Kidney (tissue), 13 donors: ENCODE measurements at regions not wholly inside any gene's neighbourhood (a gene's known extent, or its start where the extent isn't known, plus 50 kb on each side); places are given as distances from the start of the nearest gene placed in this dataset.

ENCODE experiments used
- DNase-seq, 5 donors: peaks; one replicate each; pipeline ENCODE4 v3.0.0-alpha.2; 2013 to 2020
- FAIRE-seq: peaks from 2 replicates; lab custom pipeline; 2012; peaks lifted over from hg19 to GRCh38; lab: Jason Lieb, UNC
- H3K27ac ChIP-seq, 2 donors: one replicate each; pipeline ENCODE4 v1.7.0; 2013; ENCODE audit warnings: low read depth in 2 of 2, low read length in 2 of 2, inconsistent platforms in 1 of 2
- H3K27me3 ChIP-seq: one replicate; pipeline ENCODE4 v1.7.1; 2013; ENCODE audit warnings: low read length, inconsistent platforms; ENCODE audit not compliant: control insufficient read depth, insufficient read depth
- H3K36me3 ChIP-seq, 3 donors: one replicate each; pipeline versions ENCODE4 v1.7.0 to v1.7.1; 2013; ENCODE audit warnings: low read length in 3 of 3, control low read depth in 1 of 3, inconsistent platforms in 1 of 3; ENCODE audit not compliant: insufficient read depth in 3 of 3, control insufficient read depth in 2 of 3
- H3K4me1 ChIP-seq, 3 donors: one replicate each; pipeline versions ENCODE4 v1.7.0 to v1.7.1; 2013; ENCODE audit warnings: low read length in 3 of 3, inconsistent platforms in 1 of 3, low read depth in 1 of 3; ENCODE audit not compliant: control insufficient read depth in 2 of 3, insufficient read depth in 2 of 3
- H3K4me3 ChIP-seq, 3 donors: one replicate each; pipeline versions ENCODE4 v1.7.0 to v1.8.1; 2013; ENCODE audit warnings: low read length in 3 of 3, control low read depth in 1 of 3, inconsistent platforms in 1 of 3
- H3K9ac ChIP-seq, 3 donors: one replicate each; pipeline versions ENCODE4 v1.7.0 to v1.7.1; 2013; ENCODE audit warnings: low read length in 3 of 3, control low read depth in 1 of 3, inconsistent platforms in 1 of 3
- H3K9me3 ChIP-seq, 3 donors: one replicate each; pipeline versions ENCODE4 v1.7.0 to v1.7.1; 2013; ENCODE audit warnings: low read length in 3 of 3, control low read depth in 1 of 3, inconsistent platforms in 1 of 3; ENCODE audit not compliant: control insufficient read depth in 2 of 3, insufficient read depth in 1 of 3
- CTCF ChIP-seq: IDR thresholded peaks from 3 replicates; pipeline ENCODE4 v1.5.1; 2012; ENCODE audit warnings: mild to moderate bottlenecking, moderate library complexity, borderline replicate concordance; ENCODE audit not compliant: insufficient read depth; ENCODE audit errors: extremely low read depth
- intact Hi-C: fragments of 100-400 bp; cut with DNase I; formaldehyde crosslinking; loops from one replicate; pipeline ENCODE4 v1.11.1; 2022
- donor health status: control.
- donor health status: control.
- donor health status: control.
- donor health status: control.
- donor health status: control.
- donor health status: DM: yes; HTN: yes; CAD: no.
- donor health status: Normal renal cell carcinoma (clear cell type).

- H3K27ac ChIP-seq = no peak overlapping the region
- no peak overlapping the region for H3K4me3 ChIP-seq
- no peaks in the 10 kb centered on the region for H3K9me3 ChIP-seq
- H3K27me3 ChIP-seq = no peaks in the 10 kb centered on the region
- FAIRE-seq (no peak), DNase-seq (no peak)
- H3K4me1 ChIP-seq = no peaks in the 10 kb centered on the region
- intact Hi-C loops = no loop called here
- no peak overlapping the region for H3K9ac ChIP-seq
- TF ChIP-seq CTCF = no peak
- no peaks in the 10 kb centered on the region for H3K36me3 ChIP-seq
These were observed 223.6 kb upstream of the CNTN6 start for GRCh38 chr3:869269-869668.

- Histone ChIP-seq H3K4me3 (no peak overlapping the region), H3K27ac (no peak overlapping the region), H3K9me3 (no peaks in the 10 kb centered on the region), H3K27me3 (no peaks in the 10 kb centered on the region), H3K36me3 (no peaks in the 10 kb centered on the region), H3K9ac (no peak overlapping the region), H3K4me1 (no peaks in the 10 kb centered on the region)
- DNase-seq (no peak), FAIRE-seq (no peak)
- TF ChIP-seq CTCF = no peak
- intact Hi-C loops = no loop called here
These were observed 223.1 kb upstream of the CNTN6 start for GRCh38 chr3:869734-870133.

GRCh38 chr3:871651-872050, 221.2 kb upstream of the CNTN6 start:
- Histone ChIP-seq H3K9me3 (no peaks in the 10 kb centered on the region), H3K4me1 (no peaks in the 10 kb centered on the region), H3K27ac (no peak overlapping the region), H3K36me3 (no peaks in the 10 kb centered on the region), H3K9ac (no peak overlapping the region), H3K4me3 (no peak overlapping the region), H3K27me3 (no peaks in the 10 kb centered on the region)
- FAIRE-seq (no peak), DNase-seq (no peak)
- intact Hi-C loops = no loop called here
- no peak for TF ChIP-seq CTCF

GRCh38 chr3:877001-877400, 215.8 kb upstream of the CNTN6 start:
- no peaks in the 10 kb centered on the region for H3K27me3 ChIP-seq
- no peaks in the 10 kb centered on the region for H3K9me3 ChIP-seq
- no peaks in the 10 kb centered on the region for H3K36me3 ChIP-seq
- intact Hi-C loops = no loop called here
- no peak for TF ChIP-seq CTCF
- no peaks in the 10 kb centered on the region for H3K4me1 ChIP-seq
- FAIRE-seq (no peak), DNase-seq (no peak)
- H3K27ac ChIP-seq = no peak overlapping the region
- H3K9ac ChIP-seq = no peak overlapping the region
- H3K4me3 ChIP-seq = no peak overlapping the region
